Adipocyte (in vitro differentiated cells): ENCODE measurements at regions not wholly inside any gene's neighbourhood (a gene's known extent, or its start where the extent isn't known, plus 50 kb on each side); places are given as distances from the start of the nearest gene placed in this dataset.
"Not testable (repeated sequence)": the region's sequence is repeated elsewhere in the genome, so short reads cannot be mapped to it uniquely, and the experiment has no call there.

Experiments used
- DNase-seq: peaks from one replicate; pipeline ENCODE4 v3.0.0-alpha.2; 2015; ENCODE audit warnings: low read depth
- H3K27me3 ChIP-seq: replicated peaks from 2 replicates; pipeline ENCODE4 v1.7.0; 2013; ENCODE audit warnings: mild to moderate bottlenecking, low read length, moderate library complexity; ENCODE audit not compliant: control insufficient read depth, insufficient read depth
- H3K36me3 ChIP-seq: 2 replicates; pipeline ENCODE4 v1.7.0; 2013; ENCODE audit warnings: low read length, mild to moderate bottlenecking, moderate library complexity; ENCODE audit not compliant: control insufficient read depth, insufficient read depth, severe bottlenecking
- H3K4me1 ChIP-seq: 2 replicates; pipeline ENCODE4 v1.7.0; 2013; ENCODE audit warnings: mild to moderate bottlenecking, low read length, moderate library complexity; ENCODE audit not compliant: control insufficient read depth, insufficient read depth
- H3K4me3 ChIP-seq: 2 replicates; pipeline ENCODE4 v1.7.0; 2013; ENCODE audit warnings: mild to moderate bottlenecking, low read length, moderate library complexity
- H3K9ac ChIP-seq: 2 replicates; pipeline ENCODE4 v1.7.0; 2013; ENCODE audit warnings: mild to moderate bottlenecking, low read length, moderate library complexity
- H3K9me3 ChIP-seq: 2 replicates; pipeline ENCODE4 v1.7.0; 2013; ENCODE audit warnings: mild to moderate bottlenecking, low read length, moderate library complexity; ENCODE audit not compliant: control insufficient read depth

GRCh38 chr2:154507186-154507585 lies 191.3 kb upstream of the KCNJ3 start:
- Histone ChIP-seq H3K36me3 (no peaks in the 10 kb centered on the region), H3K4me1 (no peaks in the 10 kb centered on the region), H3K9me3 (no peaks in the 10 kb centered on the region), H3K27me3 (no peaks in the 10 kb centered on the region), H3K4me3 (no peak overlapping the region), H3K9ac (no peak overlapping the region)
- DNase-seq = no peak

- H3K9ac ChIP-seq = no peak overlapping the region
- DNase-seq = no peak
- H3K36me3 ChIP-seq = no peaks in the 10 kb centered on the region
- no peaks in the 10 kb centered on the region for H3K27me3 ChIP-seq
- no peaks in the 10 kb centered on the region for H3K9me3 ChIP-seq
- no peak overlapping the region for H3K4me3 ChIP-seq
- H3K4me1 ChIP-seq = no peaks in the 10 kb centered on the region
Observed at GRCh38 chr2:154518872-154519271, 179.6 kb upstream of the KCNJ3 start.

DNA sequence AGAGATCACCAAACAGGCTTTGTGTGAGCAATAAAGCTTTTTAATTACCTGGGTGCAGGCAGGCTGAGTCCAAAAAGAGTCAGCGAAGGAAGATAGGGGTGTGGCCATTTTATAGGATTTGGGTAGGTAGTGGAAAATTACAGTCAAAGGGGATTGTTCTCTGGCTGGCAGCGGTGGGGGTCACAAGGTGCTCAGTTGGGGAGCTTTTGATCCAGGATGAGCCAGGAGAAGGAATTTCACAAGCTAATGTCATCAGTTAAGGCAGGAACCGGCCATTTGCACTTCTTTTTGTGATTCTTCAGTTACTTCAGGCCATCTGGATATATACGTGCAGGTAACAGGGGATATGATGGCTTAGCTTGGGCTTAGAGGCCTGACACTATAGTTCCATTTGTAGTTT lies 177.5 kb upstream of the KCNJ3 start:
- H3K27me3 ChIP-seq, H3K9ac ChIP-seq, H3K9me3 ChIP-seq, H3K36me3 ChIP-seq, H3K4me3 ChIP-seq, DNase-seq, H3K4me1 ChIP-seq: not testable (repeated sequence)

DNA sequence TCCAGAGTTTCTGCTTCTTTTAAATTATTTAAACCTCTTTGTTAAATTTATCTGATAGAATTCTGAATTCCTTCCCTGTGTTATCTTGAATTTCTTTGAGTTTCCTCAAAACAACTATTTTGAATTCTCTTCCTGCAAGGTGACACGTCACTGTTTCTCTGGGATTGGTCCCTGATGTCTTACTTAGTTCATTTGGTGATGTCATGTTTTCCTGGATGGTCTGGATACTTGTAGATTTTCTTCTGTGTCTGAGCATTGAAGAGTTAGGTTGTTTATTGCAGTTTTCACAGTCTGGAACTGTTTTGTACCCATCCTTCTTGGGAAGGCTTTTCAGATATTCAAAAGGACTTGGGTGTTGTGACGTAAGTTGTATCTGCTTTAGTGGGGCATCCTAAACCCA lies 172.3 kb upstream of the KCNJ3 start:
- H3K9me3 ChIP-seq = no peaks in the 10 kb centered on the region
- DNase-seq = no peak
- H3K36me3 ChIP-seq = no peaks in the 10 kb centered on the region
- H3K27me3 ChIP-seq = no peaks in the 10 kb centered on the region
- no peak overlapping the region for H3K4me3 ChIP-seq
- H3K9ac ChIP-seq = no peak overlapping the region
- H3K4me1 ChIP-seq = no peaks in the 10 kb centered on the region

GRCh38 chr2:154527962-154528361 lies 170.5 kb upstream of the KCNJ3 start:
- Histone ChIP-seq H3K27me3 (no peaks in the 10 kb centered on the region), H3K4me3 (no peak overlapping the region), H3K4me1 (no peaks in the 10 kb centered on the region), H3K36me3 (no peaks in the 10 kb centered on the region), H3K9ac (no peak overlapping the region), H3K9me3 (no peaks in the 10 kb centered on the region)
- DNase-seq = no peak

- Histone ChIP-seq H3K27me3 (no peaks in the 10 kb centered on the region), H3K9me3 (no peaks in the 10 kb centered on the region), H3K9ac (no peak overlapping the region), H3K4me1 (no peaks in the 10 kb centered on the region), H3K36me3 (no peaks in the 10 kb centered on the region), H3K4me3 (no peak overlapping the region)
- no peak for DNase-seq
Observed at GRCh38 chr2:154532004-154532403, 166.5 kb upstream of the KCNJ3 start.

DNA sequence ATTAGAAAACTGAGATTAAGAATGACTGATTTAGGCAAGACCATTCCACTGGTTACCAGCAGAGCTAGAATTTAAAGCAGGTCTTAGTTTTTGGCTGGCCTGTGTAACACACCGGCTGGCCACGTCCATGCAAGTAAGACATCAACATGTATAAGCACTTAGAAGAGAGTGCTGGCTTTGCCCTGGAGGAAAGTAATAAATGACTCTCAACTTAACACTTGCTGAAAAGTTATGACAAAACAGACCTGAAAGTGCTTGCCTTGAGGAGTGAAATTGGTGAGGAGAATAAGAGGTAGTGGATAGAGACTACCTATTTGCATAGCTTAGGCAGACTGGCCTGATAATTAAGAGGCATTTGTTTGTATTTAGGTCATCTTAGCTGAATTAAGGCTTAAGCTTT lies 165.7 kb upstream of the KCNJ3 start:
- no peak for DNase-seq
- H3K4me3 ChIP-seq = no peak overlapping the region
- H3K36me3 ChIP-seq = no peaks in the 10 kb centered on the region
- H3K9me3 ChIP-seq = no peaks in the 10 kb centered on the region
- no peaks in the 10 kb centered on the region for H3K4me1 ChIP-seq
- no peak overlapping the region for H3K9ac ChIP-seq
- H3K27me3 ChIP-seq = no peaks in the 10 kb centered on the region

- Histone ChIP-seq H3K9me3 (no peaks in the 10 kb centered on the region), H3K36me3 (no peaks in the 10 kb centered on the region), H3K9ac (no peak overlapping the region), H3K4me1 (no peaks in the 10 kb centered on the region), H3K27me3 (no peaks in the 10 kb centered on the region), H3K4me3 (no peak overlapping the region)
- no peak for DNase-seq
Observed at GRCh38 chr2:154533300-154533940, 165.1 kb upstream of the KCNJ3 start.

GRCh38 chr2:154537024-154537423 lies 161.5 kb upstream of the KCNJ3 start:
- no peak for DNase-seq
- Histone ChIP-seq H3K9ac (no peak overlapping the region), H3K27me3 (no peaks in the 10 kb centered on the region), H3K9me3 (no peaks in the 10 kb centered on the region), H3K4me3 (no peak overlapping the region), H3K4me1 (no peaks in the 10 kb centered on the region), H3K36me3 (no peaks in the 10 kb centered on the region)

- Histone ChIP-seq H3K4me1 (no peaks in the 10 kb centered on the region), H3K36me3 (no peaks in the 10 kb centered on the region), H3K9ac (no peak overlapping the region), H3K4me3 (no peak overlapping the region), H3K27me3 (no peaks in the 10 kb centered on the region), H3K9me3 (no peaks in the 10 kb centered on the region)
- DNase-seq = no peak
Observed at GRCh38 chr2:154537843-154538450, 160.5 kb upstream of the KCNJ3 start.

DNA sequence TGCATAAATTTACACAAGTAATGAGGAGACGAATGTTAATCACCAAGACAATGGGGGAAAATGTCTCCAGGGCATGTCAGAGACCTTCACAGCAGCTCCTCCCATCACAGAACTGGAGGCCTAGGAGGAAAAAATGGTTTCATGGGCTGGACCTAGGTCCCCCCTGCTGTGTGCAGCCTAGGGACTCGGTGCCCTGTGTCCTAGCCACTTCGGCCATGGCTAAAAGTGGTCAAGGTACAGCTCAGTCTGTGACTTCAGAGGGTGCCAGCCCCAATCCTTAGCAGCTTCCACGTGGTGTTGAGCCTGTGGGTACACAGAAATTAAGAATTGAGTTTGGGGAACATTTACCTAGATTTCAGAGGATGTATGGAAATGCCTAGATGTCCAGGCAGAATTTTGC lies 152.2 kb upstream of the KCNJ3 start:
- H3K36me3 ChIP-seq = no peaks in the 10 kb centered on the region
- H3K4me1 ChIP-seq = no peaks in the 10 kb centered on the region
- no peak for DNase-seq
- H3K4me3 ChIP-seq = no peak overlapping the region
- H3K9ac ChIP-seq = no peak overlapping the region
- no peaks in the 10 kb centered on the region for H3K27me3 ChIP-seq
- H3K9me3 ChIP-seq = peaks cover 4% of the 10 kb centered on the region

- no peak overlapping the region for H3K9ac ChIP-seq
- H3K36me3 ChIP-seq = no peaks in the 10 kb centered on the region
- H3K4me1 ChIP-seq = no peaks in the 10 kb centered on the region
- peaks cover 4% of the 10 kb centered on the region for H3K9me3 ChIP-seq
- no peak overlapping the region for H3K4me3 ChIP-seq
- no peaks in the 10 kb centered on the region for H3K27me3 ChIP-seq
- DNase-seq = no peak
Observed at GRCh38 chr2:154549869-154550268, 148.6 kb upstream of the KCNJ3 start.
